ENCODE measurements at regions not wholly inside any gene's neighbourhood (a gene's known extent, or its start where the extent isn't known, plus 50 kb on each side); places are given as distances from the start of the nearest gene placed in this dataset.

GRCh38 chr20:48393311-48393685, 434.5 kb downstream of the PREX1 start:
- POLR2A ChIA-PET (ENCODE audit: unreplicated experiment) = no interaction called here

GRCh38 chr20:48392407-48393310, 435.1 kb downstream of the PREX1 start:
- intact Hi-C loops (cut with micrococcal nuclease; ENCODE audit: unreplicated experiment) = no loop called here
- H2AFZ ChIP-seq = no peak overlapping the region
- H3F3A ChIP-seq (ENCODE audit: insufficient read depth, low read depth) = peaks cover 2% of the 10 kb centered on the region; the same call in 1 of the 2 replicates
- no peaks in the 10 kb centered on the region for H3K9me2 ChIP-seq (ENCODE audit: insufficient read depth)
- no peaks in the 10 kb centered on the region for H3K79me2 ChIP-seq (ENCODE audit: low read depth)
- CTCF ChIA-PET = no interaction called here
- no TSS peak for BruUV-seq (replicated peaks)
- no peak for TF ChIP-seq EZH2 (IDR thresholded peaks at IDR 0.05; ENCODE audit: low read depth)
- TF ChIP-seq CTCF (conservative IDR thresholded peaks at IDR 0.05) = no peak
- no peaks in the 10 kb centered on the region for H3K36me3 ChIP-seq (ENCODE audit: low read depth)
- POLR2A ChIA-PET (ENCODE audit: unreplicated experiment) = no interaction called here
- H3K4me2 ChIP-seq = no peak overlapping the region
- no peak for DNase-seq
- no peak overlapping the region for H3K4me3 ChIP-seq
- no peaks in the 10 kb centered on the region for H4K20me1 ChIP-seq (ENCODE audit: insufficient read depth)
- H3K27ac ChIP-seq = no peak overlapping the region
- no peaks in the 10 kb centered on the region for H3K27me3 ChIP-seq (ENCODE audit: insufficient read depth, low read depth)
- H3K4me1 ChIP-seq (replicated peaks; ENCODE audit: insufficient read depth) = 0 out of 2 replicates have a peak, but pooled peaks cover 5% of the 10 kb centered on the region
- H3K9me3 ChIP-seq (ENCODE audit: insufficient read depth, low read depth) = no peaks in the 10 kb centered on the region; the same call in 1 of the 2 replicates

More at GRCh38 chr20:48393311-48393685, 434.5 kb downstream of the PREX1 start:
- no TSS peak for BruUV-seq (replicated peaks)
- H3K4me2 ChIP-seq = no peak overlapping the region
- no peaks in the 10 kb centered on the region for H3K79me2 ChIP-seq (ENCODE audit: low read depth)
- 0 out of 2 replicates have a peak, but pooled peaks cover 5% of the 10 kb centered on the region for H3K4me1 ChIP-seq (replicated peaks; ENCODE audit: insufficient read depth)
- no peak overlapping the region for H2AFZ ChIP-seq
- H3K4me3 ChIP-seq = no peak overlapping the region
- H3K36me3 ChIP-seq (ENCODE audit: low read depth) = no peaks in the 10 kb centered on the region
- no peak overlapping the region for H3K27ac ChIP-seq
- no peak for DNase-seq
- intact Hi-C loops (cut with micrococcal nuclease; ENCODE audit: unreplicated experiment) = no loop called here
- H4K20me1 ChIP-seq (ENCODE audit: insufficient read depth) = no peaks in the 10 kb centered on the region
- H3K9me2 ChIP-seq (ENCODE audit: insufficient read depth) = no peaks in the 10 kb centered on the region
- H3K9me3 ChIP-seq (ENCODE audit: insufficient read depth, low read depth) = no peaks in the 10 kb centered on the region; the same call in 1 of the 2 replicates
- H3F3A ChIP-seq (ENCODE audit: insufficient read depth, low read depth) = peaks cover 2% of the 10 kb centered on the region; the same call in 1 of the 2 replicates
- H3K27me3 ChIP-seq (ENCODE audit: insufficient read depth, low read depth) = no peaks in the 10 kb centered on the region
- TF ChIP-seq CTCF (conservative IDR thresholded peaks at IDR 0.05) = no peak
- TF ChIP-seq EZH2 (IDR thresholded peaks at IDR 0.05; ENCODE audit: low read depth) = no peak
- CTCF ChIA-PET = no interaction called here

- Histone ChIP-seq H3K9me2 (ENCODE audit: insufficient read depth) (no peaks in the 10 kb centered on the region), H3F3A (ENCODE audit: insufficient read depth, low read depth) (peaks cover 7% of the 10 kb centered on the region), H3K4me2 (no peak overlapping the region), H3K36me3 (ENCODE audit: low read depth) (no peaks in the 10 kb centered on the region), H2AFZ (no peak overlapping the region), H3K27ac (no peak overlapping the region), H3K9me3 (ENCODE audit: insufficient read depth, low read depth) (no peaks in the 10 kb centered on the region; the same call in 1 of the 2 replicates), H3K4me3 (no peak overlapping the region), H3K79me2 (ENCODE audit: low read depth) (no peaks in the 10 kb centered on the region), H3K4me1 (replicated peaks; ENCODE audit: insufficient read depth) (0 out of 2 replicates have a peak, but pooled peaks cover 5% of the 10 kb centered on the region), H4K20me1 (ENCODE audit: insufficient read depth) (no peaks in the 10 kb centered on the region), H3K27me3 (ENCODE audit: insufficient read depth, low read depth) (no peaks in the 10 kb centered on the region)
- POLR2A ChIA-PET (ENCODE audit: unreplicated experiment) = no interaction called here
- CTCF ChIA-PET = no interaction called here
- no peak for TF ChIP-seq CTCF (conservative IDR thresholded peaks at IDR 0.05)
- no peak for TF ChIP-seq EZH2 (IDR thresholded peaks at IDR 0.05; ENCODE audit: low read depth)
- intact Hi-C loops (cut with micrococcal nuclease; ENCODE audit: unreplicated experiment) = no loop called here
- DNase-seq = no peak
- BruUV-seq (replicated peaks) = no TSS peak
Measured at GRCh38 chr20:48390981-48391380, 436.8 kb downstream of the PREX1 start.
